SK-MEL-5 (cell line): ENCODE measurements at regions not wholly inside any gene's neighbourhood (a gene's known extent, or its start where the extent isn't known, plus 50 kb on each side); places are given as distances from the start of the nearest gene placed in this dataset.
"Not testable (repeated sequence)": the region's sequence is repeated elsewhere in the genome, so short reads cannot be mapped to it uniquely, and the experiment has no call there.

Experiments
- DNase-seq: peaks from one replicate; pipeline ENCODE4 v3.0.0-alpha.2; 2016; ENCODE audit warnings: low read depth, low spot score
- in situ Hi-C: cut with HindIII; loops from 2 replicates; pipeline ENCODE4 v1.10.0; 2016; ENCODE audit warnings: low sequenced_read_pairs, high pct_unique_total_duplicates, low pct_unique_long_range_greater_than_20kb

DNA sequence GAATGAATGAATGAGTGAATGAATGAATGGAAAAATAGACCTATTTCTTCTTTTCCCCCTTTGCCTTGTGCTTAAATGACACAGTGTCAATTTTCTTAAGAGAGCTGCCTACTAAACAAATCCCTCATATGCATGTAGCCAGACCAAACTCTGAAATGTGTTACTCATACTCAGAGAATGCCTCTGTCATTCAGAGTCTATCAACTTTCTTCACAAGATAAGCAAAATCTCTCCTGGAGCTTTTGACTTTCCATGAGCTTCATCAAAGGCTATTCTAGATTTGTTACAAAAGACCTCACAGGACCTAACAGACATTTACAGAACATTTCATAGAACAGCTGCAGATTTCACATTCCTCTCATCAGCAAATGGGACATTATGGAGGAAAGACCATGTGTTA lies 275.7 kb upstream of the MSX2 start:
- no peak for DNase-seq
- in situ Hi-C loops = no loop called here

DNA sequence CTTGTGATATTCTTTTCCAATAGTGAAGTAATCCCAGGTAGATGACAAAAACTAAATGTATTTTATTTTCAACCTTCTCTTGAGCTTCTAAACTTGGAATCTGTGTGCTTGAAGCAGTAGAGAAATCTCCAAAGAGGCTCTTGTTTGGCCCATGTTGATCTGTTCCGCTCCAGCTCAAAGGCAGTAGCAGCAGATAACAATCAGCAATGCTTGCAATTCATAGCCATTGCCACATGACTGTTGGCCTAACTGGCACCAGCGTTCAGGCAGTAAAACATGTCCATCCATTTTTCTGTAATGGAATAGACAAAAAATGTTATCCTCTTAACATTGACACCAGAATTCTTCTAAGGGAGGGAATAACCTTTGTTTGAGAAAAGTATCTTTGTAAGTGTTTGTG lies 270.7 kb upstream of the MSX2 start:
- peak; percentile 16 for DNase-seq
- in situ Hi-C loops = no loop called here

- in situ Hi-C loops = no loop called here
- no peak for DNase-seq
These were observed 269.9 kb upstream of the MSX2 start for GRCh38 chr5:174454464-174454863.

- in situ Hi-C loops = no loop called here
- no peak for DNase-seq
These were observed 269.5 kb upstream of the MSX2 start for GRCh38 chr5:174454890-174455289.

- in situ Hi-C loops = no loop called here
- no peak for DNase-seq
These were observed 269.1 kb upstream of the MSX2 start for GRCh38 chr5:174455301-174455700.

- in situ Hi-C loops = no loop called here
- DNase-seq = no peak
These were observed 267.2 kb upstream of the MSX2 start for GRCh38 chr5:174457141-174457678.

GRCh38 chr5:174459071-174459702 lies 265.2 kb upstream of the MSX2 start:
- in situ Hi-C loops = no loop called here
- no peak for DNase-seq

DNA sequence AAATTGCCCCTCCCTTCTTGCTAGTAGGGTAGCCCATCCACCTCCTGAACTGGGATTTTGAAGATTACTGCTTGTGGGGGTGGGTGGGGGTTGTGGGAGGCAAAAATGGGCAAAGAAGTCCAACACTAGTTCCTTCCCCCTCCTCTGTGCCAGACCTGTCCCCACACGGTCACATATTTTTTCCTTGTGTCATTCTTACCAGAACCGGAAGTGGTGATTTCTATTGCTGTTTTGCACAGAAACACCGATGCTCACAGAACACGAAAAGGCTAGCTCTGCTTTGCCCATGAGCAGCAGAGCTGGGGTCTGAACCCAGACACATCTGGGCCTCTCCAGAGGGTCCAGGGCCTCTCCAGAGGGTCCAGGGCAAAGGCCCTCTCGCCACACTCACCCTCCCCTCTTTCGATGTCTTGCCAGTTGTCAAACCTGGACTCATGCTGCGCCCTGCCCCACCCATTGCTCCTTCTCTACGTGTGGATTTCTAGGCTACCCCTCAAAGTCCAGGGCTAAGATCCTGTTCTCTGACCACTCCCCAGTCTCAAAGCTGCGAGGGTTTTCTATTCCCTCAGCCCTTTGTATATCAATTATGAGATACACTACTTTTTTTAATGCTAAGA lies 264.4 kb upstream of the MSX2 start:
- no peak for DNase-seq

GRCh38 chr5:174462129-174462528 lies 262.3 kb upstream of the MSX2 start:
- in situ Hi-C loops = no loop called here

More for the DNA sequence above, 264.4 kb upstream of the MSX2 start:
- in situ Hi-C loops = no loop called here

GRCh38 chr5:174464504-174465165 lies 259.7 kb upstream of the MSX2 start:
- in situ Hi-C loops = no loop called here

More at GRCh38 chr5:174462129-174462528, 262.3 kb upstream of the MSX2 start:
- no peak for DNase-seq

DNA sequence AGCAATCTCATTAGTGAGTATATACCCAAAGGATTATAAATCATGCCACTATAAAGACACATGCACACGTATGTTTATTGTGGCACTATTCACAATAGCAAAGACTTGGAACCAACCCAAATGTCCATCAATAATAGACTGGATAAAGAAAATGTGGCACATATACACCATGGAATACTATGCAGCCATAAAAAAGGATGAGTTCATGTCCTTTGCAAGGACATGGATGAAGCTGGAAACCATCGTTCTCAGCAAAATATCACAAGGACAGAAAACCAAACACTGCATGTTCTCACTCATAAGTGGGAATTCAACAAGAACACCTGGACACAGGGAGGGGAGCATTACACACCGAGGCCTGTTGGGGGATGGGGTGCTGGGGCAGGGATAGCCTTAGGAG lies 252.9 kb upstream of the MSX2 start:
- in situ Hi-C loops, DNase-seq: not testable (repeated sequence)

More at GRCh38 chr5:174464504-174465165, 259.7 kb upstream of the MSX2 start:
- DNase-seq = no peak

- in situ Hi-C loops = no loop called here
- DNase-seq = no peak
These were observed 251.4 kb upstream of the MSX2 start for GRCh38 chr5:174472956-174473355.

DNA sequence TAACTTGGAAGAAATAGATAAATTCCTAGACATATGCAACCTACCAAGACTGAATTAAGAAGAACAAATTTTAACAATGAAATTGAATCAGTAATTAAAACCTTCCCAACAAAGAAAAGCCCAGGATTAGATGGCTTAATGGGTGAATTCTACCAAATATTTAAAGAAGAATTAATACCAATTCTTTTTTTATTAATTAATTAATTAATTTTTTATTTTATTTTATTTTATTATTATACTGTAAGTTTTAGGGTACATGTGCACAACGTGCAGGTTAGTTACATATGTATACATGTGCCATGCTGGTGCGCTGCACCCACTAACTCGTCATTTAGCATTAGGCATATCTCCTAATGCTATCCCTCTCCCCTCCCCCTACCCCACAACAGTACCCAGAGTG lies 248.4 kb upstream of the MSX2 start:
- DNase-seq, in situ Hi-C loops: not testable (repeated sequence)

DNA sequence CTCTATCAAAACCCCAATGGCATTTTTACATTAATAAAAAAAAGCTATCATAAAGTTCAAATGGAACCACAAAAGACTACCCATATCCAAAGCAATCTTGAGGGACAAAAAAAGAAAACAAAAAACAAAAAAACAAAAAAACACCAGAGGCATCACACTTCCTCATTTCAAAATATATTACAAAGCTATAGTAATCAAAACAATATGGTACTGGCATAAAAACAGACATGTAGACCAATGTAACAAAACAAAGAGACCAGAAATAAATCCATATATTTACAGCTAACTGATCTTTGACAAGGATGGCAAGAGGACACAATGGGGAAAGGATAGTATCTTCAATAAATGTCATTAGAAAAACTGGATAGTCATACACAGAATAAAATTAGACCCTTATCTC lies 245.1 kb upstream of the MSX2 start:
- DNase-seq = no peak
- in situ Hi-C loops = no loop called here

DNA sequence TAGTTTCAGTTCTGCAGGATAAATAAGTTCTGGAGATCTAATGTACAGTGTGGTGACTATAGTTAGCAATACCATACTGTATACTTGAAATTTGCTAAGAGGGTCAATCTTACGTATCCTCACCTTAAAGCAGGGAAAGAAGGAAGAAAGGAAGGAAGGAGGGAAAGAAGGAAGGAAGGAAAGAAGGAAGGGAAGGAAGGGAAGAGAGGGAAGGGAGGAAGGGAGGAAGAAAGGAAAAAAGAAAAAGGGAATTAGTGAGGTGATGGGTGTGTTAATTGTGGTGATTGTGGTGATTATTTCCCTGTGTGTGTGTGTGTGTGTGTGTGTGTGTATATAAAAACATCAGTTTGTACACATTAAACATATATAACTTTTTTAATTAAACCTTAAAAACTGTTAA lies 242.6 kb upstream of the MSX2 start:
- in situ Hi-C loops = no loop called here
- no peak for DNase-seq

- DNase-seq = no peak
- in situ Hi-C loops = no loop called here
These were observed 241.8 kb upstream of the MSX2 start for GRCh38 chr5:174482607-174483024.

DNA sequence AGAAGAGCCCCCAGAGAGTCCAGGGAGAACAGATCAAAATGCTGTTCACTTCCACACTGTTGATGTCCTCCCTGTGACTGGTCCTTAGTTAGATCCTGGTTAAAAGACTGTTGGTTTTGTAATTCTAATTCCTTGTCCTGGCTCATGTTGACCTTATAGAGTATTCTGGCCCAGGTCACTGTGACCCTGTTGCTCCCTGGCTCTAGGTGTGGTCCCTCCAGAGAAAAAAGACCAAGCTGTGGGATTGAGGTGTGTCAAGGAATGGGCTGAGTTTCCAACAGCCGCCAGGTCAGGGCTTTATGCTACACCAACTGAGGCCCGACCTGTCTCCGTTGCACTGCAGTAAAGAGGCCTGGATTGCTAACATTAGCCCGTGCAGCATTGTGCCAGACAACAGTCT lies 241.0 kb upstream of the MSX2 start:
- DNase-seq = no peak
- in situ Hi-C loops = no loop called here

GRCh38 chr5:174489215-174489614 lies 235.2 kb upstream of the MSX2 start:
- in situ Hi-C loops = no loop called here
- DNase-seq = no peak
